ENCODE measurements at regions not wholly inside any gene's neighbourhood (a gene's known extent, or its start where the extent isn't known, plus 50 kb on each side); places are given as distances from the start of the nearest gene placed in this dataset.

DNA sequence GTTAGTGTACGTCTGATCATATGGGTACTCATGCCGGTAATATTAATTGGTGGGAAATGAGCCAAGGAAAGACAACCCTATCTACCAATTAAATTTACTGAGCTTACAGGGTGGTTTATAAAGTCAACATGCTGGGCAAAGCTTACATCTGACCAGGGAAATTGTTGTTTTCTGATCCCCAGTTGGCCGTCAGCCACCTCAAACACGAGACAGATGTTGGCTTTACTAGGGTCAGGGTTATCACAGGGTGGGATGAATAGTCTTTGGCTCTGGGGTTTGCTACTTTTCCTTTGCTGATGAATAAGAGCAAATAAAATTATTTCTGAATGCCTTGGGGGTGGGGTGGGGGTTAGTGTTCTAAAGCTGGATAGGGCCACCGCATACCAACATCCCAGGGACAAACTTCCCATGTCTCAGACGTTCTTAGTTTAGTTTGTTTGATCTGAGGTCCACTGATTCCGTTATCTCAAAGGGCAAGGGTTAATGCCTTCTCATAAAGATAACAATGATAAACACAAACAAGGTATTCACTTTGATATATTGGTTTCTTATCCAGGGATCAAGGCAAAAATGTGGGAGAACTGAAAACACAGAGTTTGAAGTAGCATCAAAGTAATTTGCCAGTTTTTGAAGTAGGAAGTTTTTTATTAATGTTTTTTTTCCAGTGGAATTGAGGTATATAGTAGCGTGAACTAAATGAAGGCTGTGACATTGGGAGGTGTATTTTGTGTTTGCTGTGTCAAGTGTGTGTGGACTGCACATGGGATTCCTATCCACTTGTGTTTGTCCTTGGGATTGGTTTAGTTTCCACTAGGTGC lies 109.1 kb upstream of the RPS23 start:
- TF ChIP-seq CTCF (IDR thresholded peaks at IDR 0.05): no peak
- TF ChIP-seq POLR2A (IDR thresholded peaks at IDR 0.05): no peak

Data from body of pancreas (tissue), 4 donors.